HepG2 (cell line): ENCODE measurements at regions not wholly inside any gene's neighbourhood (a gene's known extent, or its start where the extent isn't known, plus 50 kb on each side); places are given as distances from the start of the nearest gene placed in this dataset.

Experiments
- AFF4 ChIP-seq: sonication (generic); formaldehyde crosslinking; IDR thresholded peaks from 2 replicates; pipeline ENCODE4 v1.4.0; 2020; ENCODE audit warnings: missing genetic modification reagents
- RFX3 ChIP-seq: IDR thresholded peaks from 2 replicates; pipeline ENCODE4 v1.6.1; 2016; ENCODE audit warnings: missing biosample characterization, missing genetic modification reagents
- WIZ ChIP-seq: sonication (generic); formaldehyde crosslinking; IDR thresholded peaks from 2 replicates; pipeline ENCODE4 v1.5.1; 2020; ENCODE audit warnings: mild to moderate bottlenecking, missing genetic modification reagents
- TF ChIP-seq, protein P1 (sequence below): sonication (generic); formaldehyde crosslinking; IDR thresholded peaks from 2 replicates; pipeline ENCODE4 v1.5.0; 2020; ENCODE audit warnings: mild to moderate bottlenecking, missing genetic modification reagents, moderate library complexity

GRCh38 chr2:83364264-83364663 is 1094.8 kb downstream of the SUCLG1 start:
- TF ChIP-seq, protein P1, sequence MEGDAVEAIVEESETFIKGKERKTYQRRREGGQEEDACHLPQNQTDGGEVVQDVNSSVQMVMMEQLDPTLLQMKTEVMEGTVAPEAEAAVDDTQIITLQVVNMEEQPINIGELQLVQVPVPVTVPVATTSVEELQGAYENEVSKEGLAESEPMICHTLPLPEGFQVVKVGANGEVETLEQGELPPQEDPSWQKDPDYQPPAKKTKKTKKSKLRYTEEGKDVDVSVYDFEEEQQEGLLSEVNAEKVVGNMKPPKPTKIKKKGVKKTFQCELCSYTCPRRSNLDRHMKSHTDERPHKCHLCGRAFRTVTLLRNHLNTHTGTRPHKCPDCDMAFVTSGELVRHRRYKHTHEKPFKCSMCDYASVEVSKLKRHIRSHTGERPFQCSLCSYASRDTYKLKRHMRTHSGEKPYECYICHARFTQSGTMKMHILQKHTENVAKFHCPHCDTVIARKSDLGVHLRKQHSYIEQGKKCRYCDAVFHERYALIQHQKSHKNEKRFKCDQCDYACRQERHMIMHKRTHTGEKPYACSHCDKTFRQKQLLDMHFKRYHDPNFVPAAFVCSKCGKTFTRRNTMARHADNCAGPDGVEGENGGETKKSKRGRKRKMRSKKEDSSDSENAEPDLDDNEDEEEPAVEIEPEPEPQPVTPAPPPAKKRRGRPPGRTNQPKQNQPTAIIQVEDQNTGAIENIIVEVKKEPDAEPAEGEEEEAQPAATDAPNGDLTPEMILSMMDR = no peak
- TF ChIP-seq RFX3 (CRISPR knock-in tag) (no peak), WIZ (CRISPR knock-in tag) (no peak), AFF4 (no peak)
